DMS53 treated with DMSO at 0.1 percent for 48 hours (cell line): ENCODE measurements at regions not wholly inside any gene's neighbourhood (a gene's known extent, or its start where the extent isn't known, plus 50 kb on each side); places are given as distances from the start of the nearest gene placed in this dataset.

Source experiments
- DNase-seq: peaks from one replicate; lab custom pipeline; 2025; ENCODE audit not compliant: unreplicated experiment; lab: John Stamatoyannopoulos, UW

- no peak for DNase-seq
These were observed 338.5 kb downstream of the PLK2 start for GRCh38 chr5:58121391-58121790.

GRCh38 chr5:58117542-58117941 is 342.3 kb downstream of the PLK2 start:
- DNase-seq, result peak; percentile 11

- DNase-seq, result no peak
These were observed 343.5 kb downstream of the PLK2 start for GRCh38 chr5:58116346-58116745.

GRCh38 chr5:58115811-58116210 is 344.1 kb downstream of the PLK2 start:
- no peak for DNase-seq

- DNase-seq, result no peak
These were observed 345.6 kb downstream of the PLK2 start for GRCh38 chr5:58114324-58114723.

GRCh38 chr5:58113172-58113571 is 346.7 kb downstream of the PLK2 start:
- DNase-seq, result no peak

- no peak for DNase-seq
These were observed 351.4 kb downstream of the PLK2 start for GRCh38 chr5:58108511-58108910.

- DNase-seq, result no peak
These were observed 352.2 kb downstream of the PLK2 start for GRCh38 chr5:58107704-58108103.

GRCh38 chr5:58106754-58107410 is 353.0 kb downstream of the PLK2 start:
- DNase-seq, result no peak

- DNase-seq, result no peak
These were observed 354.1 kb downstream of the PLK2 start for GRCh38 chr5:58105836-58106235.

GRCh38 chr5:58099257-58099656 is 360.6 kb downstream of the PLK2 start:
- DNase-seq, result no peak

- no peak for DNase-seq
These were observed 365.9 kb downstream of the PLK2 start for GRCh38 chr5:58094031-58094430.

- peak; percentile 31 for DNase-seq
These were observed 369.2 kb downstream of the PLK2 start for GRCh38 chr5:58090704-58091103.

- no peak for DNase-seq
These were observed 370.9 kb downstream of the PLK2 start for GRCh38 chr5:58088941-58089340.

- DNase-seq, result no peak
These were observed 372.0 kb downstream of the PLK2 start for GRCh38 chr5:58087905-58088304.

GRCh38 chr5:58087123-58087522 is 372.8 kb downstream of the PLK2 start:
- DNase-seq, result no peak

- no peak for DNase-seq
These were observed 374.1 kb downstream of the PLK2 start for GRCh38 chr5:58085800-58086199.

GRCh38 chr5:58081435-58081834 is 378.5 kb downstream of the PLK2 start:
- DNase-seq, result no peak

GRCh38 chr5:58080573-58080972 is 379.3 kb downstream of the PLK2 start:
- peak; percentile 32 for DNase-seq

- no peak for DNase-seq
These were observed 381.9 kb downstream of the PLK2 start for GRCh38 chr5:58077966-58078365.

GRCh38 chr5:58077416-58077815 is 382.5 kb downstream of the PLK2 start:
- DNase-seq, result no peak

GRCh38 chr5:58076483-58077257 is 383.2 kb downstream of the PLK2 start:
- no peak for DNase-seq

GRCh38 chr5:58075907-58076306 is 384.0 kb downstream of the PLK2 start:
- DNase-seq, result peak; percentile 32
